ENCODE measurements at regions not wholly inside any gene's neighbourhood (a gene's known extent, or its start where the extent isn't known, plus 50 kb on each side); places are given as distances from the start of the nearest gene placed in this dataset.

- TF ChIP-seq EZH2 (IDR thresholded peaks at IDR 0.05; ENCODE audit: borderline replicate concordance, low read depth, low read length, severe bottlenecking) = no peak
- TF ChIP-seq CTCF (IDR thresholded peaks at IDR 0.05; ENCODE audit: extremely low read depth in 1 of 2, insufficient read depth in 1 of 2, low read depth in 1 of 2, low read length in 2 of 2) = no peak
- no peak for TF ChIP-seq MYC (IDR thresholded peaks at IDR 0.05; ENCODE audit: low read depth, low read length)
- TF ChIP-seq POLR2A (IDR thresholded peaks at IDR 0.05; ENCODE audit: low read depth, low read length) = no peak
- TF ChIP-seq POLR2AphosphoS5 (IDR thresholded peaks at IDR 0.05; ENCODE audit: insufficient read depth, low read depth, low read length) = no peak
- TF ChIP-seq JUN (IDR thresholded peaks at IDR 0.05; ENCODE audit: borderline replicate concordance, insufficient read depth, insufficient read length, low read depth) = no peak
- no peak for TF ChIP-seq MAX (IDR thresholded peaks at IDR 0.05; ENCODE audit: insufficient read depth, insufficient read length)
- no peak for TF ChIP-seq FOS (IDR thresholded peaks at IDR 0.05; ENCODE audit: borderline replicate concordance, insufficient read depth, low read length)
- TF ChIP-seq GATA2 (IDR thresholded peaks at IDR 0.05; ENCODE audit: insufficient read depth, insufficient read length, low read depth, low read length) = no peak
Measured at GRCh38 chr14:83257466-83258439, 1724.1 kb upstream of the SEL1L start.
